SU-DHL-6 (cell line): ENCODE measurements at regions not wholly inside any gene's neighbourhood (a gene's known extent, or its start where the extent isn't known, plus 50 kb on each side); places are given as distances from the start of the nearest gene placed in this dataset.

Experiments used
- CTCF ChIP-seq: fragments of 200-600 bp; sonication (generic); IDR thresholded peaks from one replicate; pipeline ENCODE4 v1.5.1; 2017; ENCODE audit warnings: antibody characterized with exemption, mild to moderate bottlenecking, low read length, moderate library complexity; ENCODE audit not compliant: insufficient read depth, poor library complexity, severe bottlenecking
- EZH2phosphoT487 ChIP-seq: fragments of 200-600 bp; sonication (generic), shearing (Covaris generic); conservative IDR thresholded peaks from 2 replicates; pipeline ENCODE4 v1.6.1; 2018; ENCODE audit warnings: mild to moderate bottlenecking, antibody characterized with exemption, low read length, moderate library complexity, mixed read lengths

GRCh38 chr1:30658014-30658336, 65.4 kb downstream of the MATN1 start:
- TF ChIP-seq CTCF (no peak), EZH2phosphoT487 (no peak)
